H1 (cell line): ENCODE measurements at regions not wholly inside any gene's neighbourhood (a gene's known extent, or its start where the extent isn't known, plus 50 kb on each side); places are given as distances from the start of the nearest gene placed in this dataset.

ENCODE experiments used
- CTCF ChIA-PET: fragments of 300-600 bp; sonication (Branson Sonifier 250); formaldehyde crosslinking; loops from one replicate; lab custom pipeline; 2021; ENCODE audit not compliant: partially characterized antibody; lab: Charles Lee
- POLR2A ChIA-PET: fragments of 300-600 bp; sonication (Branson Sonifier 250); formaldehyde crosslinking; loops from one replicate; lab custom pipeline; 2021; ENCODE audit warnings: inconsistent platforms; ENCODE audit not compliant: partially characterized antibody; lab: Charles Lee
- DNase-seq, 2 experiments: peaks; one replicate each; pipeline versions ENCODE4 v3.0.0 to v3.0.0-alpha.2; 2010 to 2022; ENCODE audit warnings: low spot score in 2 of 2, low read depth in 1 of 2, mixed read lengths in 1 of 2
- FAIRE-seq: peaks from 2 replicates; lab custom pipeline; 2011; peaks lifted over from hg19 to GRCh38; lab: Jason Lieb, UNC
- H2AFZ ChIP-seq: 2 replicates; pipeline ENCODE4 v1.8.1; 2012; ENCODE audit warnings: low read length, inconsistent platforms
- H2AK5ac ChIP-seq: 2 replicates; pipeline ENCODE4 v1.6.1; 2013; ENCODE audit warnings: low read depth, low read length
- H2BK120ac ChIP-seq: replicated peaks from 2 replicates; pipeline ENCODE3; 2013; ENCODE audit warnings: low read depth, low read length, inconsistent platforms
- H2BK12ac ChIP-seq: 2 replicates; pipeline ENCODE4 v1.6.1; 2013; ENCODE audit warnings: low read depth, low read length
- H2BK15ac ChIP-seq: 2 replicates; pipeline ENCODE4 v1.6.1; 2013; ENCODE audit warnings: low read length
- H2BK20ac ChIP-seq: 2 replicates; pipeline ENCODE4 v1.6.1; 2013; ENCODE audit warnings: low read length
- H2BK5ac ChIP-seq: 2 replicates; pipeline ENCODE4 v1.6.1; 2013; ENCODE audit warnings: low read depth, low read length
- H3K14ac ChIP-seq: 2 replicates; pipeline ENCODE4 v1.6.1; 2013; ENCODE audit warnings: inconsistent platforms; ENCODE audit not compliant: insufficient read length
- H3K18ac ChIP-seq: 2 replicates; pipeline ENCODE4 v1.6.1; 2013; ENCODE audit warnings: low read length; ENCODE audit errors: extremely low read depth
- H3K23ac ChIP-seq: 2 replicates; pipeline ENCODE4 v1.6.1; 2013; ENCODE audit warnings: inconsistent platforms; ENCODE audit not compliant: insufficient read length
- H3K23me2 ChIP-seq: 2 replicates; pipeline ENCODE4 v1.6.1; 2013; ENCODE audit warnings: low read depth, low read length
- H3K27ac ChIP-seq: 2 replicates; pipeline ENCODE4 v1.6.1; 2011; ENCODE audit warnings: low read depth, low read length, inconsistent platforms
- H3K27me3 ChIP-seq, 4 experiments: replicated peaks in 1 of 4; 1 replicate in 1 of 4; 2 replicates in 3 of 4; pipeline versions ENCODE4 v1.6.1 to v1.8.1; 2011 to 2013; ENCODE audit warnings: low read length in 3 of 4, mild to moderate bottlenecking in 3 of 4, inconsistent platforms in 2 of 4, mixed read lengths in 2 of 4, moderate library complexity in 1 of 4; ENCODE audit not compliant: control insufficient read depth in 3 of 4, insufficient read depth in 3 of 4; ENCODE audit errors: extremely low read depth in 1 of 4
- H3K36me3 ChIP-seq, 4 experiments: 2 replicates each; pipeline versions ENCODE4 v1.6.1 to v1.8.1; 2011 to 2013; ENCODE audit warnings: mild to moderate bottlenecking in 4 of 4, low read length in 3 of 4, moderate library complexity in 2 of 4, control low read depth in 1 of 4, inconsistent platforms in 1 of 4; ENCODE audit not compliant: insufficient read depth in 4 of 4, control insufficient read depth in 2 of 4
- H3K4ac ChIP-seq: replicated peaks from 2 replicates; pipeline ENCODE3; 2013; ENCODE audit warnings: low read length, low read depth, mixed read lengths, inconsistent platforms; ENCODE audit not compliant: insufficient read length
- H3K4me1 ChIP-seq, 4 experiments: replicated peaks in 1 of 4; 1 replicate in 1 of 4; 2 replicates in 3 of 4; pipeline versions ENCODE4 v1.6.1 to v1.8.1; 2011 to 2013; ENCODE audit warnings: low read length in 3 of 4, inconsistent platforms in 2 of 4, mixed read lengths in 1 of 4; ENCODE audit not compliant: insufficient read depth in 4 of 4, control insufficient read depth in 3 of 4
- H3K4me2 ChIP-seq, 2 experiments: 2 replicates each; pipeline versions ENCODE4 v1.6.1 to v1.8.1; 2011 to 2013; ENCODE audit warnings: low read depth in 2 of 2, low read length in 2 of 2, control low read depth in 1 of 2, inconsistent platforms in 1 of 2, mild to moderate bottlenecking in 1 of 2; ENCODE audit not compliant: insufficient read depth in 1 of 2
- H3K4me3 ChIP-seq, 4 experiments: fragments of 200-600, 300-600 bp in 1 of 4; sonication (generic), shearing (Covaris generic), sonication (Bioruptor Twin) in 1 of 4; 2 replicates each; pipeline versions ENCODE4 v1.5.1 to v1.8.1; 2011 to 2016; ENCODE audit warnings: low read length in 4 of 4, low read depth in 3 of 4, control low read depth in 2 of 4, inconsistent platforms in 2 of 4, mild to moderate bottlenecking in 2 of 4, mixed read lengths in 1 of 4, moderate library complexity in 1 of 4; ENCODE audit not compliant: insufficient read depth in 2 of 4; ENCODE audit errors: extremely low read depth in 1 of 4
- H3K56ac ChIP-seq: replicated peaks from 2 replicates; pipeline ENCODE3; 2013; ENCODE audit warnings: low read depth, mild to moderate bottlenecking, mixed read lengths, low read length, inconsistent platforms; ENCODE audit not compliant: insufficient read length
- H3K79me1 ChIP-seq: 2 replicates; pipeline ENCODE4 v1.6.1; 2013; ENCODE audit warnings: low read depth, low read length, control low read depth
- H3K79me2 ChIP-seq, 2 experiments: 2 replicates each; pipeline versions ENCODE4 v1.6.1 to v1.8.1; 2012 to 2013; ENCODE audit warnings: low read length in 2 of 2, mild to moderate bottlenecking in 2 of 2, inconsistent platforms in 1 of 2; ENCODE audit not compliant: insufficient read depth in 2 of 2, control insufficient read depth in 1 of 2
- H3K9ac ChIP-seq, 4 experiments: replicated peaks in 1 of 4; 1 replicate in 1 of 4; 2 replicates in 3 of 4; pipeline versions ENCODE4 v1.6.1 to v1.8.1; 2011 to 2013; ENCODE audit warnings: low read depth in 3 of 4, low read length in 3 of 4, control low read depth in 2 of 4, mild to moderate bottlenecking in 2 of 4, moderate library complexity in 2 of 4, inconsistent platforms in 1 of 4; ENCODE audit errors: extremely low read depth in 1 of 4
- H3K9me3 ChIP-seq, 2 experiments: 2 replicates each; pipeline versions ENCODE4 v1.6.1 to v1.8.1; 2012 to 2013; ENCODE audit warnings: mild to moderate bottlenecking in 2 of 2, moderate library complexity in 2 of 2, control low read depth in 1 of 2, inconsistent platforms in 1 of 2, low read depth in 1 of 2, low read length in 1 of 2, mixed read lengths in 1 of 2; ENCODE audit not compliant: insufficient read depth in 2 of 2
- H4K20me1 ChIP-seq, 2 experiments: replicated peaks in 1 of 2; 2 replicates each; pipeline versions ENCODE3 to v1.8.1; 2011 to 2013; ENCODE audit warnings: inconsistent platforms in 2 of 2, low read length in 2 of 2, mild to moderate bottlenecking in 1 of 2; ENCODE audit not compliant: insufficient read depth in 2 of 2, control insufficient read depth in 1 of 2
- H4K5ac ChIP-seq: 2 replicates; pipeline ENCODE4 v1.6.1; 2013; ENCODE audit warnings: low read length, low read depth, mixed read lengths, inconsistent platforms; ENCODE audit not compliant: insufficient read length
- H4K8ac ChIP-seq: 2 replicates; pipeline ENCODE4 v1.8.0; 2013; ENCODE audit warnings: mild to moderate bottlenecking, moderate library complexity, low read length, inconsistent platforms; ENCODE audit not compliant: insufficient read depth; ENCODE audit errors: extremely low read depth
- H4K91ac ChIP-seq: replicated peaks from 2 replicates; pipeline ENCODE3; 2013; ENCODE audit warnings: low read length, mixed read lengths, inconsistent platforms; ENCODE audit not compliant: insufficient read length
- CHD2 ChIP-seq: IDR thresholded peaks from 2 replicates; pipeline ENCODE4 v1.6.1; 2012; ENCODE audit warnings: low read length, improper control_type of control experiment
- CREB1 ChIP-seq: IDR thresholded peaks from 2 replicates; pipeline ENCODE4 v1.6.1; 2012; ENCODE audit warnings: inconsistent platforms
- EGR1 ChIP-seq: IDR thresholded peaks from 2 replicates; pipeline ENCODE4 v1.6.1; 2011; ENCODE audit warnings: low read depth, low read length, borderline replicate concordance
- EZH2 ChIP-seq: fragments of 200-600 bp; sonication (generic); IDR thresholded peaks from 2 replicates; pipeline ENCODE4 v1.7.1; 2012; ENCODE audit warnings: low read depth, mild to moderate bottlenecking, moderate library complexity, low read length, inconsistent platforms; ENCODE audit not compliant: severe bottlenecking
- GABPA ChIP-seq: IDR thresholded peaks from 2 replicates; pipeline ENCODE4 v1.6.1; 2011; ENCODE audit warnings: mild to moderate bottlenecking, low read length, moderate library complexity, borderline replicate concordance; ENCODE audit not compliant: insufficient read depth
- HDAC2 ChIP-seq, 2 experiments: fragments of 300-600 bp in 1 of 2; sonication (generic) in 1 of 2; IDR thresholded peaks; 2 replicates each; pipeline ENCODE4 v1.6.1; 2011 to 2012; ENCODE audit warnings: low read depth in 2 of 2, low read length in 2 of 2, mild to moderate bottlenecking in 2 of 2, moderate library complexity in 2 of 2, borderline replicate concordance in 1 of 2, inconsistent platforms in 1 of 2
- KDM4A ChIP-seq: IDR thresholded peaks from one replicate; pipeline ENCODE4 v1.7.1; 2012; ENCODE audit warnings: low read depth, mild to moderate bottlenecking, moderate library complexity, low read length, inconsistent platforms; ENCODE audit not compliant: severe bottlenecking
- RBBP5 ChIP-seq: IDR thresholded peaks from 2 replicates; pipeline ENCODE4 v1.7.1; 2012; ENCODE audit warnings: low read depth, mild to moderate bottlenecking, inconsistent platforms, low read length, moderate library complexity, borderline replicate concordance
- TCF12 ChIP-seq: IDR thresholded peaks from 2 replicates; pipeline ENCODE4 v1.6.1; 2011; ENCODE audit warnings: low read depth, mild to moderate bottlenecking, low read length
- WGBS, 2 experiments: shearing (Covaris generic) in 1 of 2; methylation state at CpG; one replicate each; pipeline versions ENCODE4 v1.1.6 to v1.1.7; 2013 to 2015; ENCODE audit warnings: low lambda C conversion rate in 2 of 2, mixed read lengths in 2 of 2, inconsistent platforms in 1 of 2, low coverage in 1 of 2, missing lambda C conversion rate in 1 of 2; ENCODE audit not compliant: insufficient replicate concordance in 2 of 2, insufficient coverage in 1 of 2, insufficient read length in 1 of 2; ENCODE audit errors: extremely low coverage in 1 of 2, missing lambda C conversion rate in 1 of 2; 5-methylcytosine and 5-hydroxymethylcytosine counted together
- TF ChIP-seq, protein P1 (sequence below): IDR thresholded peaks from 2 replicates; pipeline ENCODE4 v1.6.1; 2012; ENCODE audit warnings: inconsistent platforms
- TF ChIP-seq, protein P2 (sequence below): IDR thresholded peaks from 2 replicates; pipeline ENCODE4 v1.6.1; 2011; ENCODE audit warnings: low read depth, mild to moderate bottlenecking, low read length; ENCODE audit not compliant: insufficient read depth

DNA sequence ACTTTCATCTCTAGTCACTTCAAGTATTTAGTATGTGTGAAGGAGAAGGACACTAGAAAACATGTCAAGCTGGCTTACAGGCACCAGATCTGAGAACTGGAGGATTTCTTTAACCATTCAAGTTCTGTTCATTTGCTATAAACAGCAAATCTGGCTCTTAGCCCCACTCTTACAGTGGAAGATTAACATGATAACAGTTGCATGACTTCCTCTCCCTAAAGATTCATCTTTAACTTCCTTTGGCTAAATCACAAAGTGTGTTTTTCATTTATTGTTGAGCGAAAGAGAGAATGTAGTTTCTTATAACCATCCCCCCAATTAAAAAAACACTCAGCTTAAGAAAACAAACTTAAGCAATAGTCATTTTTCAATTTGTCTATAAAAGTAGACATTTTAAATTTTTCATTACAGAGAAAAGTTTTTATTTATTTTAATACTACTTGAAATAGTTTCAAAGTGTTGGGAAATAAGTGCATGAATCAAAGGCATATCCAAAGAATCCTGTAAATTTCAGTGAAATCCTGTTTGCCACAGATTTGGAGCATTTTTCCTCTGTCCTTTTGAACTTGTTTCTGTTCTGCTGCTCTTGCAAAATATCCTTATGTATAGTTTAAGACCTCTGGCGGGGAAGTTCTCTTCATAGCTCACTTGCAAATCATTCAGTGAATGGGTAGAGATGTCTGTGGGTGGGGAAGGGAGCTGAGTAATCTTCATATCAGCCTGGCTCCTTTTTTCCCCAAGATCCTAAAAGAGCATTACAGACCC, 241.0 kb upstream of the RBBP8 start:
- Histone ChIP-seq H2BK120ac (no peak overlapping the region), H3K4me1 (peaks cover 0 to 4% (median 1%) of the 10 kb centered on the region in 4 experiments; a peak in 2 of 7 replicates), H3K27me3 (peaks cover 0 to 1% (median 0%) of the 10 kb centered on the region in 4 experiments; a peak in 1 of 7 replicates), H3K4me3 (no peak overlapping the region), H3K9ac (no peak overlapping the region), H2BK20ac (no peak overlapping the region), H3K27ac (no peak overlapping the region), H4K91ac (no peak overlapping the region), H3K14ac (no peak overlapping the region), H3K79me2 (no peaks in the 10 kb centered on the region), H3K18ac (no peak overlapping the region), H4K8ac (no peak overlapping the region), H3K9me3 (peaks cover 7% of the 10 kb centered on the region in 2 experiments; a peak in 3 of 4 replicates), H2AK5ac (no peak overlapping the region), H2BK15ac (no peak overlapping the region), H3K79me1 (no peaks in the 10 kb centered on the region), H4K20me1 (no peaks in the 10 kb centered on the region), H3K23ac (no peak overlapping the region), H2BK12ac (no peak overlapping the region), H3K4me2 (no peak overlapping the region), H4K5ac (no peak overlapping the region), H3K23me2 (no peaks in the 10 kb centered on the region), H3K4ac (no peak overlapping the region), H3K36me3 (no peaks in the 10 kb centered on the region), H2BK5ac (no peak overlapping the region), H3K56ac (no peak overlapping the region), H2AFZ (no peak overlapping the region)
- 64% methylated on average over 2 of the region's 2 CpGs; no CpG with 5 or more reads in 1 of the 2 experiments for WGBS, 2 experiments
- FAIRE-seq (no peak), DNase-seq (no peak)
- ChIA-PET CTCF (interaction anchor here (2.7 kb wide), 1 partner anchor 12 kb away, joined by 13 read pairs; no protein-coding TSS in a partner anchor), POLR2A (no interaction called here)
- no peak for TF ChIP-seq EGR1
- TF ChIP-seq CHD2: no peak
- TF ChIP-seq, protein P1, sequence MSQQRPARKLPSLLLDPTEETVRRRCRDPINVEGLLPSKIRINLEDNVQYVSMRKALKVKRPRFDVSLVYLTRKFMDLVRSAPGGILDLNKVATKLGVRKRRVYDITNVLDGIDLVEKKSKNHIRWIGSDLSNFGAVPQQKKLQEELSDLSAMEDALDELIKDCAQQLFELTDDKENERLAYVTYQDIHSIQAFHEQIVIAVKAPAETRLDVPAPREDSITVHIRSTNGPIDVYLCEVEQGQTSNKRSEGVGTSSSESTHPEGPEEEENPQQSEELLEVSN: no peak
- no peak for TF ChIP-seq HDAC2 (IDR thresholded peaks at IDR 0.05; ENCODE audit: borderline replicate concordance in 1 of 2, low read depth in 2 of 2, low read length in 2 of 2)
- TF ChIP-seq TCF12: no peak
- no peak for TF ChIP-seq EZH2
- TF ChIP-seq, protein P2, sequence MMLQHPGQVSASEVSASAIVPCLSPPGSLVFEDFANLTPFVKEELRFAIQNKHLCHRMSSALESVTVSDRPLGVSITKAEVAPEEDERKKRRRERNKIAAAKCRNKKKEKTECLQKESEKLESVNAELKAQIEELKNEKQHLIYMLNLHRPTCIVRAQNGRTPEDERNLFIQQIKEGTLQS: no peak
- TF ChIP-seq RBBP5: no peak
- no peak for TF ChIP-seq CREB1
- no peak for TF ChIP-seq GABPA
- no peak for TF ChIP-seq KDM4A
